ENCODE measurements at regions not wholly inside any gene's neighbourhood (a gene's known extent, or its start where the extent isn't known, plus 50 kb on each side); places are given as distances from the start of the nearest gene placed in this dataset.

- DNase-seq: no peak
These were observed 876.1 kb upstream of the CADM2 start for GRCh38 chr3:84082726-84083125.

GRCh38 chr3:84092907-84093306 is 865.9 kb upstream of the CADM2 start:
- DNase-seq: no peak

- no peak for DNase-seq
These were observed 862.6 kb upstream of the CADM2 start for GRCh38 chr3:84096188-84096587.

GRCh38 chr3:84100861-84101260 is 857.9 kb upstream of the CADM2 start:
- DNase-seq: no peak

GRCh38 chr3:84108442-84108971 is 850.3 kb upstream of the CADM2 start:
- no peak for DNase-seq

GRCh38 chr3:84109911-84110310 is 848.9 kb upstream of the CADM2 start:
- DNase-seq: no peak

- no peak for DNase-seq
These were observed 848.0 kb upstream of the CADM2 start for GRCh38 chr3:84110787-84111186.

GRCh38 chr3:84125201-84125721 is 833.5 kb upstream of the CADM2 start:
- no peak for DNase-seq

GRCh38 chr3:84125760-84126159 is 833.0 kb upstream of the CADM2 start:
- DNase-seq: no peak

- no peak for DNase-seq
These were observed 832.6 kb upstream of the CADM2 start for GRCh38 chr3:84126160-84126559.

GRCh38 chr3:84128024-84128423 is 830.8 kb upstream of the CADM2 start:
- DNase-seq: no peak

- no peak for DNase-seq
These were observed 822.4 kb upstream of the CADM2 start for GRCh38 chr3:84136425-84136824.

GRCh38 chr3:84140631-84141030 is 818.2 kb upstream of the CADM2 start:
- DNase-seq: no peak

- DNase-seq: no peak
These were observed 817.2 kb upstream of the CADM2 start for GRCh38 chr3:84141571-84141970.

- DNase-seq: no peak
These were observed 793.5 kb upstream of the CADM2 start for GRCh38 chr3:84165328-84165727.

- DNase-seq: peak; percentile 86
These were observed 783.3 kb upstream of the CADM2 start for GRCh38 chr3:84175449-84175848.

- no peak for DNase-seq
These were observed 773.9 kb upstream of the CADM2 start for GRCh38 chr3:84184937-84185336.

- no peak for DNase-seq
These were observed 764.8 kb upstream of the CADM2 start for GRCh38 chr3:84194029-84194428.

GRCh38 chr3:84209474-84209873 is 749.3 kb upstream of the CADM2 start:
- no peak for DNase-seq

GRCh38 chr3:84223512-84223911 is 735.3 kb upstream of the CADM2 start:
- DNase-seq: no peak

GRCh38 chr3:84224262-84224661 is 734.5 kb upstream of the CADM2 start:
- DNase-seq: no peak

GRCh38 chr3:84236261-84236660 is 722.5 kb upstream of the CADM2 start:
- DNase-seq: no peak

GRCh38 chr3:84245789-84246188 is 713.0 kb upstream of the CADM2 start:
- DNase-seq: no peak

GRCh38 chr3:84260596-84260995 is 698.2 kb upstream of the CADM2 start:
- DNase-seq: no peak

- no peak for DNase-seq
These were observed 693.0 kb upstream of the CADM2 start for GRCh38 chr3:84265768-84266167.

- no peak for DNase-seq
These were observed 683.3 kb upstream of the CADM2 start for GRCh38 chr3:84275532-84275931.
